ENCODE measurements at regions not wholly inside any gene's neighbourhood (a gene's known extent, or its start where the extent isn't known, plus 50 kb on each side); places are given as distances from the start of the nearest gene placed in this dataset.

- DNase-seq (ENCODE audit: low read depth in 2 of 3, low spot score in 2 of 3), result no peak
These were observed 361.0 kb downstream of the SETD4 start for GRCh38 chr21:35699361-35699760.

- DNase-seq (ENCODE audit: low read depth in 2 of 3, low spot score in 2 of 3), result no peak
These were observed 363.0 kb downstream of the SETD4 start for GRCh38 chr21:35697321-35697808.

- DNase-seq (ENCODE audit: low read depth in 2 of 3, low spot score in 2 of 3), result no peak
These were observed 363.7 kb downstream of the SETD4 start for GRCh38 chr21:35696644-35697043.

GRCh38 chr21:35692311-35692710 is 368.0 kb downstream of the SETD4 start:
- DNase-seq (ENCODE audit: low read depth in 2 of 3, low spot score in 2 of 3), result no peak

GRCh38 chr21:35690436-35690835 is 369.9 kb downstream of the SETD4 start:
- no peak for DNase-seq (ENCODE audit: low read depth in 2 of 3, low spot score in 2 of 3)

- DNase-seq (ENCODE audit: low read depth in 2 of 3, low spot score in 2 of 3), result no peak
These were observed 374.2 kb downstream of the SETD4 start for GRCh38 chr21:35686156-35686555.

- DNase-seq (ENCODE audit: low read depth in 2 of 3, low spot score in 2 of 3), result no peak
These were observed 376.5 kb downstream of the SETD4 start for GRCh38 chr21:35683664-35684304.

GRCh38 chr21:35682904-35683549 is 377.3 kb downstream of the SETD4 start:
- no peak for DNase-seq (ENCODE audit: low read depth in 2 of 3, low spot score in 2 of 3)

GRCh38 chr21:35681946-35682345 is 378.4 kb downstream of the SETD4 start:
- DNase-seq (ENCODE audit: low read depth in 2 of 3, low spot score in 2 of 3), result no peak

- DNase-seq (ENCODE audit: low read depth in 2 of 3, low spot score in 2 of 3), result no peak
These were observed 381.2 kb downstream of the SETD4 start for GRCh38 chr21:35679076-35679475.

- no peak for DNase-seq (ENCODE audit: low read depth in 2 of 3, low spot score in 2 of 3)
These were observed 381.9 kb downstream of the SETD4 start for GRCh38 chr21:35678393-35678792.

GRCh38 chr21:35677298-35677841 is 383.0 kb downstream of the SETD4 start:
- no peak for DNase-seq (ENCODE audit: low read depth in 2 of 3, low spot score in 2 of 3)

GRCh38 chr21:35674895-35675470 is 385.3 kb downstream of the SETD4 start:
- DNase-seq (ENCODE audit: low read depth in 2 of 3, low spot score in 2 of 3), result no peak

- no peak for DNase-seq (ENCODE audit: low read depth in 2 of 3, low spot score in 2 of 3)
These were observed 386.1 kb downstream of the SETD4 start for GRCh38 chr21:35674091-35674671.

- no peak for DNase-seq (ENCODE audit: low read depth in 2 of 3, low spot score in 2 of 3)
These were observed 388.0 kb downstream of the SETD4 start for GRCh38 chr21:35672313-35672712.

GRCh38 chr21:35664683-35665082 is 395.6 kb downstream of the SETD4 start:
- no peak for DNase-seq (ENCODE audit: low read depth in 2 of 3, low spot score in 2 of 3)

- DNase-seq (ENCODE audit: low read depth in 2 of 3, low spot score in 2 of 3), result no peak
These were observed 396.3 kb downstream of the SETD4 start for GRCh38 chr21:35663856-35664606.

GRCh38 chr21:35658242-35658641 is 402.1 kb downstream of the SETD4 start:
- DNase-seq (ENCODE audit: low read depth in 2 of 3, low spot score in 2 of 3), result no peak

GRCh38 chr21:35652872-35653271 is 407.5 kb downstream of the SETD4 start:
- DNase-seq (ENCODE audit: low read depth in 2 of 3, low spot score in 2 of 3), result no peak

- DNase-seq (ENCODE audit: low read depth in 2 of 3, low spot score in 2 of 3), result no peak
These were observed 408.1 kb downstream of the SETD4 start for GRCh38 chr21:35652196-35652595.

- DNase-seq (ENCODE audit: low read depth in 2 of 3, low spot score in 2 of 3), result no peak
These were observed 409.1 kb downstream of the SETD4 start for GRCh38 chr21:35651196-35651595.

Data from activated CD8-positive, alpha-beta memory T cell treated with anti-CD3 and anti-CD28 coated beads for 48 hours (primary cell).